Endothelial cell (in vitro differentiated cells): ENCODE measurements at regions not wholly inside any gene's neighbourhood (a gene's known extent, or its start where the extent isn't known, plus 50 kb on each side); places are given as distances from the start of the nearest gene placed in this dataset.
"Not testable (repeated sequence)": the region's sequence is repeated elsewhere in the genome, so short reads cannot be mapped to it uniquely, and the experiment has no call there.

Experiments
- DNase-seq: peaks from one replicate; pipeline ENCODE4 v3.0.0; 2021; ENCODE audit warnings: low spot score
- H3K27ac Mint-ChIP-seq: one replicate; pipeline ENCODE4 v1.8.0; 2021; ENCODE audit warnings: mixed read lengths, inconsistent platforms; ENCODE audit not compliant: unreplicated experiment
- H3K27me3 Mint-ChIP-seq: one replicate; pipeline ENCODE4 v1.8.0; 2021; ENCODE audit warnings: mild to moderate bottlenecking, moderate library complexity, mixed read lengths, inconsistent platforms; ENCODE audit not compliant: unreplicated experiment
- H3K36me3 Mint-ChIP-seq: one replicate; pipeline ENCODE4 v1.8.0; 2021; ENCODE audit warnings: mild to moderate bottlenecking, low read depth, mixed read lengths, inconsistent platforms; ENCODE audit not compliant: unreplicated experiment
- H3K4me1 Mint-ChIP-seq: one replicate; pipeline ENCODE4 v1.8.0; 2021; ENCODE audit warnings: mild to moderate bottlenecking, mixed read lengths, inconsistent platforms; ENCODE audit not compliant: unreplicated experiment
- H3K4me3 Mint-ChIP-seq: one replicate; pipeline ENCODE4 v1.8.0; 2021; ENCODE audit warnings: mild to moderate bottlenecking, mixed read lengths, inconsistent platforms; ENCODE audit not compliant: unreplicated experiment
- H3K9me3 Mint-ChIP-seq: one replicate; pipeline ENCODE4 v1.8.0; 2021; ENCODE audit warnings: mixed read lengths, inconsistent platforms; ENCODE audit not compliant: unreplicated experiment

DNA sequence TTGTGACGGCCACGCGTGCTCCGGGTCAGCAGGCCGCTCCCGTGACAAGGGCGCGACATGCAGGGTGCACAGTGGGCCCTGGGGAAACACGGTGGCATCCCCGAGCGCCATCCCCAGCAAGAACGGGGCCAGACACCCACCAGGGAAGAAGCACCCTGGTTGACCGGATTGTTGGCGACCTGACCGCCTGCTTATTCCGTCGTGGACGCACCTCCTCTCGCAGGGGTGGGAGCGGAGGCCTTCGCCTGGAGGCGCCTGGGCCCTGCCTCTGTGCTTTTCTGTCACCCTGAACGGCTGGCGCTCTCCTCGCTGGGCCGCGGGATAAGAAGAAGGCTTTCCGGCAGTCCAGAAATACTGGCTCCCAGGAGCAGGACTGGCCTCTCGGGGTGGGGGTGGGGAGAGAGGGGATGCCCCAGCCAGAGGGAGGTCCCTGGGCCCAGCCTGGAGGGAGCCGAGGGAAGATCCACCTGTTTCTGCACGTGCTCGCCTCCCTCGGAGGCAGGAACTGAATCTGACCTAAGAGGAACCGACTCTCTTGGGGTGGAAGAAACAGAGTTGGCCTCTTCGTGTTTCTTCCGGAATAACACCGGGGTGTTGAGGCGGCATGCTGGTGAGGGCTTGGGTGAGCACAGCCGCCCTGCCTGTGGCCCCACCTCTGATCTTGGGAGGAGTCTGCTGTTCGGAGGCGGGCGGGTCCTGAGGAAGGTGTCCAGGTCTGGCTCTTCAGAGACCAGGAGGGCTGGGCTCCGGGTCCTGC, 4394.2 kb upstream of the TPTE start:
- not testable (repeated sequence) for DNase-seq, H3K27ac Mint-ChIP-seq, H3K4me1 Mint-ChIP-seq, H3K36me3 Mint-ChIP-seq, H3K9me3 Mint-ChIP-seq, H3K27me3 Mint-ChIP-seq, H3K4me3 Mint-ChIP-seq

GRCh38 chr21:6130734-6131133, 4390.6 kb upstream of the TPTE start:
- not testable (repeated sequence) for H3K4me1 Mint-ChIP-seq, H3K36me3 Mint-ChIP-seq, H3K4me3 Mint-ChIP-seq, H3K27ac Mint-ChIP-seq, H3K27me3 Mint-ChIP-seq, H3K9me3 Mint-ChIP-seq, DNase-seq

DNA sequence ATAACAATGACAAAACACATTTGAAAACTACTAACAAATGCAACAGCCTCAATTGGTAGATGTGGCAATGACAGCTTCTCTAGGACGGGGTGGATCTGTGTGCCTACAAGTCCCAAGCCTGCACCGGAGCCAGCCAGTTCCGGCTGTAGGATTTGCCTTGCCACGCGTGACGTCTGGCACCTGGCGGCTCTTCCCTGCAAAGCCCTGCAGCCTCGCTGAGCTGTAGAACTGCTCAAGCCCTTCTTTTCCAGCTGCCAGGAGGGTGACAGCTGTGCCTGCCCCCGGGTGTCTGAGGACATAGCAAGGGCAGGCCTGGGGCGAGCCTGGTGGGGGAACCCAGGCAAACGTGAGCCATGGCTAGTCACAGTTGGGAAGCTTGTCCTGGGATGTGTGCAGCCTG, 4388.0 kb upstream of the TPTE start:
- H3K9me3 Mint-ChIP-seq, H3K36me3 Mint-ChIP-seq, H3K27me3 Mint-ChIP-seq, H3K4me3 Mint-ChIP-seq, H3K4me1 Mint-ChIP-seq, H3K27ac Mint-ChIP-seq, DNase-seq: not testable (repeated sequence)

- H3K27ac Mint-ChIP-seq, DNase-seq, H3K4me3 Mint-ChIP-seq, H3K9me3 Mint-ChIP-seq, H3K36me3 Mint-ChIP-seq, H3K4me1 Mint-ChIP-seq, H3K27me3 Mint-ChIP-seq: not testable (repeated sequence)
Measured at GRCh38 chr21:6133852-6134630, 4387.3 kb upstream of the TPTE start.

DNA sequence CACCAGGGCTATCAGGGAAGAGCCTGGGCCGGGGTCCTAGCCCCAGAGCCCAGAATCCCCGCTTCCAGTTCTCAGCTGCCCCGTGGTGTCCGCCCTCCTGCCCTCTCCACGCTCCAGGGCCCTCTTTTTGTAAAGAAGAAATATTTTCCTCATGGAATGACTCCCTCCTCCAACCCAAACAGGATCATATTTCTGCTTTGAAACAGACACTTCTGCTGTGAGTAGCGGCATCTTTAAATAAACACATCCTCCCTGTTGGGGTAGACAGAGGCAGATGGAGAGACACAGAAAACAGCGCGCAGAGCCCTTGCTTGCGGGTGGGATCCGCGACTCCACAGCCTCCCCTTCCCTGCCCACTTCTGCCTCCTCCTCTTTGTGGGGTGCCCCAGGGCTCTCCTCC, 4384.7 kb upstream of the TPTE start:
- not testable (repeated sequence) for H3K27ac Mint-ChIP-seq, H3K4me1 Mint-ChIP-seq, H3K27me3 Mint-ChIP-seq, DNase-seq, H3K4me3 Mint-ChIP-seq, H3K9me3 Mint-ChIP-seq, H3K36me3 Mint-ChIP-seq

DNA sequence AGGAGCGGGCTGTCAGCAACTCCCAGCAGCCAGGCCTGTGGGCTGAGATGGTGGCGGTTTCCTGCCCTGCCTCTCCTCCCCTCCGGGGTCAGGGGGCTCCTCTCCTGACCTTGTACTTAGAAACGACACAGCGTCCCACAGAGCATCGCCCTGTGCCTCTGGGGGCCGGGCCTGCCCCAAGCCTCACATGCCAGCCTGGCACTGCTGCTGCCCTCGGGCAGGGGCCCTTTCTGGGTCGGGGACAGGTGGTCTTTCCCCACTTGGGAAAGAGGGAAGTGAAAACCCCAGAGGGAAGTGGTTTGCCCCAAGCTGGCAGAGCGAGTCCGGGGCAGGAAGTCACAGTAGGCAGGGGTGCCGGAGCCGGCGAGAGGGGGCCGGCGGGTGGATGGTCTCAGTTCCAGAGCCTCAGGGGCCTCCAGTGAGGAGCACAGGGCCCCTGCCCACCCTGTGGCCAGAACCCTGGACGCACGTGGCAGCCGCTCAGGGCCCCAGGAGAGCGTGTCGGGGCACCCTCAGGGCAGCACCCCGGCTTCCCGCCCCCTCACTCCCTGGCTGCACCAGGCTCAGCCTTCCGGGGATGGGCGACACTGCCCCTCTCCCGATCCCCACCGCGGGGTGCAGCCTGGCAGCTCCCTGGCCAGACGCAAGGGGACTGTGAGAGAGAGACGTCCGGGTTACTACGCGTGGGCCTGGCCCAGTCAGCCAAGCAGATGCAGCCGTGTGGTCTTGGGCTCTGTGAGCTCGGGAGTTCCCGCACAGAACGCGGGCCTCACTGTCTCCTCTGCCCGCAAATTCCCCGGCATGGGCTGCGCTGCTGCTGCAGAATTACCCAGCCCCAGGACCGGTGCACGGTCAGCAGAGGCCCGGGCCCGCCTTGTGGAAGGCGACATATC, 4382.9 kb upstream of the TPTE start:
- H3K27ac Mint-ChIP-seq, H3K4me3 Mint-ChIP-seq, H3K4me1 Mint-ChIP-seq, H3K36me3 Mint-ChIP-seq, DNase-seq, H3K27me3 Mint-ChIP-seq, H3K9me3 Mint-ChIP-seq: not testable (repeated sequence)

DNA sequence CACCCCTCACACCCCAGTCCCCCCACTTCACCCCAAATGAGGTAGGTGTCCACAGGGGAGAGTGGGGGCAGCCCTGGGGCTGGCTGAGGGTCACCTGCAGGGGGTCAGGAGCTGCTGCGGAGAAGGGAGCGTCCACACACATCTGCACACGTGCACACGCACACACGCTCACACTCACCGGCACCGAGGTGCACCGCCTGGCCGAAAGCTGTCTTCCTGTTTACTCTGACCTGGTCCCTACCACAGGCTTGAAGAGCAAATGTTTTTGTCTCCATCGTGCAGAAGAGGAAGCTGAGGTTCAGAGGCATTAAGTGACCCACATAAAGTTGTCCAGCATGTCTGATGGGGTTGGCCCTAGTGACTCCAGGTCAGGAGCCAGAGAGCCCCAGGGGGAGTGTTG, 4382.1 kb upstream of the TPTE start:
- H3K36me3 Mint-ChIP-seq, DNase-seq, H3K27ac Mint-ChIP-seq, H3K27me3 Mint-ChIP-seq, H3K9me3 Mint-ChIP-seq, H3K4me1 Mint-ChIP-seq, H3K4me3 Mint-ChIP-seq: not testable (repeated sequence)

DNA sequence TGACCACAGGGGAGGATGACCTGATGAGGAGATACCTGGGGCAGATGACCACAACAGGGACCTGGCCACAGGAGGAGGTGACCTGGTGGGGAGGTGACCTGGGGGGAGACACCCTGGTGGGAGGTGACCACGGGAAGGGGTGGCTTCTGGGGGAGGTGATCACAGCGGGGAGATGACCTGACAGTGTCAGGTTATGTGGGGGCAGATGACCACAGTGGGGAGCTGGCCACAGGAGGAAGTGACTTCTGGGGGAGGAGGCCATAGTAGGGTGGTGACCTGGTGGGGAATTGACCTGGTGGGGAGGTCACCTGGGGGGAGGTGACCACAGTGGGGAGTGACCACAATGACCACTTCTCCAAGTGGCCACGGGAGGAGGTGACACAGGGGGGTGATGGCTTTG, 4381.5 kb upstream of the TPTE start:
- not testable (repeated sequence) for H3K36me3 Mint-ChIP-seq, H3K4me3 Mint-ChIP-seq, H3K9me3 Mint-ChIP-seq

GRCh38 chr21:6140467-6141137, 4380.8 kb upstream of the TPTE start:
- not testable (repeated sequence) for H3K27me3 Mint-ChIP-seq, H3K4me1 Mint-ChIP-seq, H3K9me3 Mint-ChIP-seq, H3K4me3 Mint-ChIP-seq, DNase-seq, H3K27ac Mint-ChIP-seq, H3K36me3 Mint-ChIP-seq

More for the DNA sequence above, 4381.5 kb upstream of the TPTE start:
- H3K27ac Mint-ChIP-seq, H3K27me3 Mint-ChIP-seq, H3K4me1 Mint-ChIP-seq, DNase-seq: not testable (repeated sequence)

DNA sequence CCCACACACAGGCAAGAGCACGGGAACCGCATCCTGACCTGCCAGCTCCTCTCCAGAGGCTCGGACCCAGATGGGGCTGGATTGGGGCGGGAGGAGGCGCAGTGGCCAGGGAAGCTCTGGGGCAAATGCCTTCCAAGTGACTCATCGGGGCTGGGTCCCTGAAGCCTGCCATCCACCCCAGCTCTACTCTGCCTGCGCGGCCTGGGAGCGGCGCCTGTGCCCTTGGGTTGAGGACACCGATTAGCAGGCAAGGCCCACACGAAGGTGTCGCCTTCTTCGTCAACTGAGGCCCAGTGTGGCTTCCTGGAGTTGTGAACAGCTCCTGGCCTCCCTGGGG, 4380.3 kb upstream of the TPTE start:
- H3K27ac Mint-ChIP-seq, H3K9me3 Mint-ChIP-seq, DNase-seq, H3K36me3 Mint-ChIP-seq, H3K27me3 Mint-ChIP-seq, H3K4me1 Mint-ChIP-seq, H3K4me3 Mint-ChIP-seq: not testable (repeated sequence)

- not testable (repeated sequence) for H3K9me3 Mint-ChIP-seq, H3K27me3 Mint-ChIP-seq, H3K4me3 Mint-ChIP-seq, H3K36me3 Mint-ChIP-seq, H3K27ac Mint-ChIP-seq, H3K4me1 Mint-ChIP-seq, DNase-seq
Measured at GRCh38 chr21:6153154-6153553, 4368.2 kb upstream of the TPTE start.
